ENCODE measurements at regions not wholly inside any gene's neighbourhood (a gene's known extent, or its start where the extent isn't known, plus 50 kb on each side); places are given as distances from the start of the nearest gene placed in this dataset.
"Not testable (repeated sequence)": the region's sequence is repeated elsewhere in the genome, so short reads cannot be mapped to it uniquely, and the experiment has no call there.

DNA sequence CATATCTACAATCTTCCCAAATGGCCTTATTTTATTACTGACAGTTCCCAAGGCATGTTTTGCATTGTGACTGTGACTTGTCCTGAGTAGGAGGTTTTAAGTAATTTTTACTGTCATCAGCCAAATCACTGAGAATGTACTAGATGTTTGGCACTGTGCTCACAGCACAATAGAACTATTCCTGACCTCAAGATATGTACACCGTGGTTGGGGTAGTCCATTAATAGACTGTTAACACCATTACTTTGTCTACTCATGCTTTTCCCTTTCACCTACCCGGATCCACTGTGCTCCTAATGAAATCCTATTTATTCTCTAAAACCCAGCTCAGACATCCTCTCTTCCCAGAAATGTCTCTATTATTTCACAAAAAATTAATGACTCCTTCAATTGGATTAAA, 168.7 kb upstream of the TENM4 start:
- Histone ChIP-seq H3K23me2 (ENCODE audit: insufficient read length, low read depth, low read length, poor library complexity, severe bottlenecking) (no peaks in the 10 kb centered on the region), H3K79me2 (ENCODE audit: insufficient read depth, low read length) (no peaks in the 10 kb centered on the region), H2AK5ac (ENCODE audit: insufficient read length, low read length) (no peak overlapping the region), H2BK20ac (ENCODE audit: low read depth, low read length, poor library complexity, severe bottlenecking) (no peak overlapping the region), H3K79me1 (ENCODE audit: insufficient read depth, low read depth, low read length, poor library complexity, severe bottlenecking) (no peaks in the 10 kb centered on the region), H3K14ac (ENCODE audit: insufficient read depth, low read length) (no peak overlapping the region), H3K18ac (ENCODE audit: insufficient read length, low read depth, low read length) (no peak overlapping the region), H3K56ac (ENCODE audit: insufficient read length, low read depth, low read length) (no peak overlapping the region), H2BK15ac (ENCODE audit: low read depth, low read length) (no peak overlapping the region), H3K4ac (ENCODE audit: low read depth, low read length) (no peak overlapping the region), H3K9ac (ENCODE audit: extremely low read depth, insufficient read length, low read length) (no peak overlapping the region), H3K9me3 (ENCODE audit: control insufficient read depth, low read depth, low read length) (no peaks in the 10 kb centered on the region), H2BK120ac (ENCODE audit: low read depth, low read length, poor library complexity, severe bottlenecking) (no peak overlapping the region), H3K23ac (ENCODE audit: insufficient read length, low read depth, low read length) (no peak overlapping the region), H2BK5ac (ENCODE audit: insufficient read length, low read length) (no peak overlapping the region), H2AFZ (ENCODE audit: low read length) (no peak overlapping the region), H4K5ac (ENCODE audit: insufficient read length, low read depth, low read length) (no peak overlapping the region), H3K27me3 (ENCODE audit: insufficient read depth, low read length) (no peaks in the 10 kb centered on the region), H3T11ph (ENCODE audit: low read length) (no peak overlapping the region), H4K20me1 (ENCODE audit: control insufficient read depth, insufficient read depth, insufficient read length) (no peaks in the 10 kb centered on the region), H4K91ac (ENCODE audit: insufficient read length, low read depth, low read length) (no peak overlapping the region), H2BK12ac (ENCODE audit: insufficient read length, low read depth, low read length) (no peak overlapping the region), H3K4me1 (ENCODE audit: insufficient read depth, low read length) (no peaks in the 10 kb centered on the region), H3K4me2 (ENCODE audit: insufficient read depth, insufficient read length, low read length) (no peak overlapping the region), H3K27ac (ENCODE audit: insufficient read length, low read depth, low read length) (no peak overlapping the region), H4K8ac (replicated peaks; ENCODE audit: insufficient read length, low read depth, low read length) (no peak overlapping the region)
- H3K9me3 Mint-ChIP-seq = no peaks in the 10 kb centered on the region
- no peaks in the 10 kb centered on the region; the same call in 1 of the 2 replicates for H3K27me3 Mint-ChIP-seq (ENCODE audit: low read depth)
- no peaks in the 10 kb centered on the region for H3K36me3 Mint-ChIP-seq (ENCODE audit: insufficient read depth in 1 of 3, low read depth in 3 of 3)
- H3K27ac Mint-ChIP-seq = no peak overlapping the region
- TF ChIP-seq, protein P1, sequence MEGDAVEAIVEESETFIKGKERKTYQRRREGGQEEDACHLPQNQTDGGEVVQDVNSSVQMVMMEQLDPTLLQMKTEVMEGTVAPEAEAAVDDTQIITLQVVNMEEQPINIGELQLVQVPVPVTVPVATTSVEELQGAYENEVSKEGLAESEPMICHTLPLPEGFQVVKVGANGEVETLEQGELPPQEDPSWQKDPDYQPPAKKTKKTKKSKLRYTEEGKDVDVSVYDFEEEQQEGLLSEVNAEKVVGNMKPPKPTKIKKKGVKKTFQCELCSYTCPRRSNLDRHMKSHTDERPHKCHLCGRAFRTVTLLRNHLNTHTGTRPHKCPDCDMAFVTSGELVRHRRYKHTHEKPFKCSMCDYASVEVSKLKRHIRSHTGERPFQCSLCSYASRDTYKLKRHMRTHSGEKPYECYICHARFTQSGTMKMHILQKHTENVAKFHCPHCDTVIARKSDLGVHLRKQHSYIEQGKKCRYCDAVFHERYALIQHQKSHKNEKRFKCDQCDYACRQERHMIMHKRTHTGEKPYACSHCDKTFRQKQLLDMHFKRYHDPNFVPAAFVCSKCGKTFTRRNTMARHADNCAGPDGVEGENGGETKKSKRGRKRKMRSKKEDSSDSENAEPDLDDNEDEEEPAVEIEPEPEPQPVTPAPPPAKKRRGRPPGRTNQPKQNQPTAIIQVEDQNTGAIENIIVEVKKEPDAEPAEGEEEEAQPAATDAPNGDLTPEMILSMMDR (conservative IDR thresholded peaks at IDR 0.05) = no peak
- H3K4me1 Mint-ChIP-seq = no peaks in the 10 kb centered on the region
- DNase-seq = no peak
- no CpG with 5 or more reads among the region's 2 CpGs for WGBS (ENCODE audit: extremely low coverage, insufficient read length, low lambda C conversion rate)
- H3K4me3 Mint-ChIP-seq = no peak overlapping the region

DNA sequence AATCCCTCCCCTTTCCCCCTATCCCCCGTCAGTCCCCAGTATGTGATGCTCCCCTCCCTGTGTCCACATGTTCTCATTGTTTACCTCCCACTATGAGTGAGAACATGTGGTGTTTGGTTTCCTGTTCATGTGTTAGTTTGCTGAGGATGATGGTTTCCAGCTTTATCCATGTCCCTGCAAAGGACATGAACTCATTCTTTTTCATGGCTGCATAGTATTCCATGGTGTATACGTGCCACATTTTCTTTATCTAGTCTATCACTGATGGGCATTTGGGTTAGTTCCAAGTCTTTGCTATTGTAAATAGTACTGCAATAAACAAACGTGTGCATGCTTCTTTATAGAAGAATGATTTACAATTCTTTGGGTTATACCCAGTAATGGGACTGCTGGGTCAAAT, 165.6 kb upstream of the TENM4 start:
- H3K27ac Mint-ChIP-seq; H2BK120ac ChIP-seq (ENCODE audit: low read depth, low read length, poor library complexity, severe bottlenecking); H2AK5ac ChIP-seq (ENCODE audit: insufficient read length, low read length); H2BK15ac ChIP-seq (ENCODE audit: low read depth, low read length); H4K5ac ChIP-seq (ENCODE audit: insufficient read length, low read depth, low read length); H2BK20ac ChIP-seq (ENCODE audit: low read depth, low read length, poor library complexity, severe bottlenecking); H3K18ac ChIP-seq (ENCODE audit: insufficient read length, low read depth, low read length); H3K4me3 Mint-ChIP-seq; H2BK12ac ChIP-seq (ENCODE audit: insufficient read length, low read depth, low read length); H3K9ac ChIP-seq (ENCODE audit: extremely low read depth, insufficient read length, low read length); H3K4me2 ChIP-seq (ENCODE audit: insufficient read depth, insufficient read length, low read length); H3K23ac ChIP-seq (ENCODE audit: insufficient read length, low read depth, low read length); H4K91ac ChIP-seq (ENCODE audit: insufficient read length, low read depth, low read length); H3K14ac ChIP-seq (ENCODE audit: insufficient read depth, low read length); H3K4me1 ChIP-seq (ENCODE audit: insufficient read depth, low read length); H3K79me2 ChIP-seq (ENCODE audit: insufficient read depth, low read length); H3K79me1 ChIP-seq (ENCODE audit: insufficient read depth, low read depth, low read length, poor library complexity, severe bottlenecking); H3K4ac ChIP-seq (ENCODE audit: low read depth, low read length); H3T11ph ChIP-seq (ENCODE audit: low read length); H3K27me3 ChIP-seq (ENCODE audit: insufficient read depth, low read length); H4K20me1 ChIP-seq (ENCODE audit: control insufficient read depth, insufficient read depth, insufficient read length); H3K23me2 ChIP-seq (ENCODE audit: insufficient read length, low read depth, low read length, poor library complexity, severe bottlenecking); H3K36me3 Mint-ChIP-seq (ENCODE audit: insufficient read depth in 1 of 3, low read depth in 3 of 3); H3K56ac ChIP-seq (ENCODE audit: insufficient read length, low read depth, low read length); H3K27me3 Mint-ChIP-seq (ENCODE audit: low read depth); H3K9me3 Mint-ChIP-seq; H4K8ac ChIP-seq (replicated peaks; ENCODE audit: insufficient read length, low read depth, low read length); DNase-seq; H3K9me3 ChIP-seq (ENCODE audit: control insufficient read depth, low read depth, low read length); H2BK5ac ChIP-seq (ENCODE audit: insufficient read length, low read length); H2AFZ ChIP-seq (ENCODE audit: low read length); H3K27ac ChIP-seq (ENCODE audit: insufficient read length, low read depth, low read length): not testable (repeated sequence)
- H3K4me1 Mint-ChIP-seq = peaks cover 8 to 19% of the 10 kb centered on the region in 2 experiments; a peak in 3 of 4 replicates
- WGBS (ENCODE audit: extremely low coverage, insufficient read length, low lambda C conversion rate) = no CpG with 5 or more reads among the region's 3 CpGs

Measured in H9 (cell line).